ENCODE measurements at regions not wholly inside any gene's neighbourhood (a gene's known extent, or its start where the extent isn't known, plus 50 kb on each side); places are given as distances from the start of the nearest gene placed in this dataset.

DNA sequence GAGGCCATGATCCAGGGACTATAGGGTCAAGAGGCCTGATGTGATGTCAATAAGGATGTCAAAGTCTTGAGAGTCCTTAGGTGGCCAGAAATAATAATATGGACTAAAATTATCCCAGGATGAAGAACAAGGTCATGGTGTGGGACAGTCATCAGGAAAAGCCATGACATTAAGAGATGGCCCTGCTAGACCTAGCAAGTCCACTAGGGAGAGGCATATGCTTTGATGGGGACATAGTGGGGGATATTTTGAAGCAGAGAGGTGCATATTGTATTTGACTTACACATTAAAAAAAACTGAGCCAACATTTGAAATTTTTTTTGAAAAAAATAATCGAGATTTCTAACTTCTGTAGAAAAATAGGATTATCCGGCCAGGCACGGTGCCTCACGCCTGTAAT, 53.3 kb upstream of the CXCR4 start:
- TF ChIP-seq, protein P1, sequence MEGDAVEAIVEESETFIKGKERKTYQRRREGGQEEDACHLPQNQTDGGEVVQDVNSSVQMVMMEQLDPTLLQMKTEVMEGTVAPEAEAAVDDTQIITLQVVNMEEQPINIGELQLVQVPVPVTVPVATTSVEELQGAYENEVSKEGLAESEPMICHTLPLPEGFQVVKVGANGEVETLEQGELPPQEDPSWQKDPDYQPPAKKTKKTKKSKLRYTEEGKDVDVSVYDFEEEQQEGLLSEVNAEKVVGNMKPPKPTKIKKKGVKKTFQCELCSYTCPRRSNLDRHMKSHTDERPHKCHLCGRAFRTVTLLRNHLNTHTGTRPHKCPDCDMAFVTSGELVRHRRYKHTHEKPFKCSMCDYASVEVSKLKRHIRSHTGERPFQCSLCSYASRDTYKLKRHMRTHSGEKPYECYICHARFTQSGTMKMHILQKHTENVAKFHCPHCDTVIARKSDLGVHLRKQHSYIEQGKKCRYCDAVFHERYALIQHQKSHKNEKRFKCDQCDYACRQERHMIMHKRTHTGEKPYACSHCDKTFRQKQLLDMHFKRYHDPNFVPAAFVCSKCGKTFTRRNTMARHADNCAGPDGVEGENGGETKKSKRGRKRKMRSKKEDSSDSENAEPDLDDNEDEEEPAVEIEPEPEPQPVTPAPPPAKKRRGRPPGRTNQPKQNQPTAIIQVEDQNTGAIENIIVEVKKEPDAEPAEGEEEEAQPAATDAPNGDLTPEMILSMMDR (IDR thresholded peaks at IDR 0.05; ENCODE audit: borderline replicate concordance, control extremely low read depth, extremely low read depth, insufficient read depth, missing control alignments) = no peak
- in situ Hi-C loops (cut with MboI; ENCODE audit: low sequenced_read_pairs, unreplicated experiment) = no loop called here

DNA sequence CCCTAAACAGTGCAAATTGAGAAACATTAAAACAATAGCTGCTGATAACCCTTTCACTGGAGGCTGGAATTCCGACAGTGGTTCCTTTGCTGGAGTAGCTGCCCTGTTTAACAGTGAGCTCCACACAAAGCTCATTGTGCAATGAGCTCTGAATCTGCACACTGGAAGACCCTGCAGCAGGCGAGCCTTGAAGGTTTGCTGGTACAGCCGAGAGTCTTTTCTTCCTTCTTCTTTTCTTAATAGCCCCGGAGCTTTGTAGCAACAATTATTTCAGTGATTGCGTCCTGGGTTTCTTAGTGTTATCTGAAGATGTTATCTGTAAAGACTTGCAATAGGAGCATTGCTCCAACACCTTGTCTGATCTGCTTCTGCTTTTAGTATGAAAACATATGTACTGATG, 50.8 kb upstream of the CXCR4 start:
- in situ Hi-C loops (cut with MboI; ENCODE audit: low sequenced_read_pairs, unreplicated experiment) = no loop called here
- DNase-seq (ENCODE audit: low spot score) = no peak
- TF ChIP-seq, protein P1 (IDR thresholded peaks at IDR 0.05; ENCODE audit: borderline replicate concordance, control extremely low read depth, extremely low read depth, insufficient read depth, missing control alignments) = no peak

More for the DNA sequence above, 53.3 kb upstream of the CXCR4 start:
- DNase-seq (ENCODE audit: low spot score) = no peak

DNA sequence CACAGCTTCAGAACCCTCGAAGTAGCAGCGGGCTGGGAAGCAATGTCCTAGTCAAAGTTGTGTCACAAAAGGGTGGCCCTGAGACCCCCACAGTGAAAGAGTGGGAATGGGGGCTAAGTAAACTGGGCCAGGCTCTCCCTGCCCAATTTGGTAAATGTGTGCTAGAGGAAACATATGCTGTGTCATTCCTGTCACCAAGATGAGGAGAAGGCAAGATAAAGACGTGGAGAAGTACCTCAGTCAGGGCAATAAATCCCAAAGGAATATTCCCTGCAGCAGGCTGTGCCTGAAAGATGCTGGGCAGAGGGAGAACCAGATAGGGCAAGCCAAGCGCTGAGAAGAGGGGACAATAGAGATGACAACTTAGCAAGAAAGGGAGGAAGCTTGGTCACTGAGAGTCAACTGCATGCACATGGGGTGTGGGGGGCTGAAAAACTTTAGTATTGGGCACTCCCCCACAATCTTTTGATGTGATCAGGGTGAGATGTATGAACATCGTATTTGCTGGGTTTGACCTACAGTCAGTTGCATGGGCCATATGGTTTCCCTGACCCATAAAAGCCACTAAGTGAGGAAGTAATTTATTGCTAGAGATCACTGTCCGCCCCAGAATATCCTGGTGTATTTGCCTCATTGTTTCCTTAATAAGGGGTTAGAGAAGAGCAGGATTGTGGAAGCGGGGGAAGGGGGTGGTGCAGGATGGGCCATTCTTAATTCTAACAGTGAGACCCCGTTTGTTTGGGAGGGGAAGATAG, 49.9 kb upstream of the CXCR4 start:
- in situ Hi-C loops (cut with MboI; ENCODE audit: low sequenced_read_pairs, unreplicated experiment) = no loop called here
- TF ChIP-seq, protein P1 (IDR thresholded peaks at IDR 0.05; ENCODE audit: borderline replicate concordance, control extremely low read depth, extremely low read depth, insufficient read depth, missing control alignments) = no peak
- no peak for DNase-seq (ENCODE audit: low spot score)
